ENCODE measurements at regions not wholly inside any gene's neighbourhood (a gene's known extent, or its start where the extent isn't known, plus 50 kb on each side); places are given as distances from the start of the nearest gene placed in this dataset.
A peak's percentile ranks its signal among the peaks of the same experiment; 100 is the strongest.

- no peak overlapping the region for H3K27ac ChIP-seq
- DNase-seq (ENCODE audit: low read depth, low spot score), result no peak
These were observed 66.8 kb upstream of the ASAP2 start for GRCh38 chr2:9139491-9140443.

- DNase-seq (ENCODE audit: low read depth, low spot score), result no peak
- no peak overlapping the region for H3K27ac ChIP-seq
These were observed 69.0 kb upstream of the ASAP2 start for GRCh38 chr2:9137379-9138150.

DNA sequence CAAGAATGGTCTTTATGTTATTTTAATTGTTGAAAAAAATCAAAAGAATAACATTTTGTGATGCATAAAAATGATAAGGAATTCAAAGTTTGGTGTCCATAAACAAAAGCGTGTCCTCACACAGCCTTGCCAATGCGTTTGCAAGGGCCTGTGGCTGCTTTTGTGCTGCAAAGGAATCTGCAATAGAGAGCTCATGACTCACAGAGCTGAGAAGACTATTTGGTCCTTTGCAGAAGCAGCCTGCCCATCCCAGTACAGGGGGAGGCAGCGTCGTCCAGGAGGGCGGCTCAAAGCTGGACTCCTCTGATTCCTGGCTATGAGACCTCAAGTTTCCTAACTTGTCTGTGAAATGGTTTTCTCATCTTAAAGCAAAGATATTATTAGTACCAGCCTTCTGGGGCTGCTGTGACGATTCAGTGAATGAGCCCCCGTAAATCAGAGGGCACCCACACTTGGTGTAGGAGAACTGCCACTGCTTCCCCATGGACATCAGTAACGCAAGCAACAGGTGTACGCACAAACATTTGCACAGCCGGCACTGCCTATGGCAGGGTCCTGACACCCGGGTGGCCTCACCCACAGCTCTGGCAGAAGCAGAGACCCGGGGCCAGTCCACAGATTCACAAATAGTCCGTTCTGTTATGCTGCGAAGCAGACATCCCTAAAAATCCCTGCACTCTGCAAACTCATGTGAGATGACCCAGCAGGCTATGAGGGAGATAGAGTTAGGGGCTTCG, 70.6 kb upstream of the ASAP2 start:
- H3K27ac ChIP-seq, result no peak overlapping the region
- no peak for DNase-seq (ENCODE audit: low read depth, low spot score)

GRCh38 chr2:9127316-9127715, 79.3 kb upstream of the ASAP2 start:
- DNase-seq (ENCODE audit: low read depth, low spot score), result no peak
- H3K27ac ChIP-seq, result no peak overlapping the region

DNA sequence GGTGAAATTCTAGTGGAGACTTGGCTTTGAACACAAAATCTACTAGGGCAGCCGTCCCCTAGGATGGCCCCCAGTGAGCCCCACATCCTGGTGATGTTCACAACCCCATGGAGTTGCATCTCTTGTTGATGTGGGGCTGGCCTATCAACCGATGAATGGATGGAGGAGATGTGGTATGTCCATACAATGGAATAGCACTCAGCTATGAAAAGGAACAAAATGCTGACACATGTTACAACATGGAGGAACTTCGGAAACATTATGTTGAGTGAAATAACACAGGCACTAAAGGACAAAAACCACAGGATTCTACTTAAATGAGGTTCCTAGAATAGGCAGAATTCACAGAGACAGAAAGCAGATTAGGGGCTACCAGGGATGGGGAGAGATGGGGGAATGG, 80.1 kb upstream of the ASAP2 start:
- no peak for DNase-seq (ENCODE audit: low read depth, low spot score)
- H3K27ac ChIP-seq, result no peak overlapping the region

GRCh38 chr2:9124231-9124741, 82.3 kb upstream of the ASAP2 start:
- DNase-seq (ENCODE audit: low read depth, low spot score), result no peak
- no peak overlapping the region for H3K27ac ChIP-seq

- no peak for DNase-seq (ENCODE audit: low read depth, low spot score)
- no peak overlapping the region for H3K27ac ChIP-seq
These were observed 83.5 kb upstream of the ASAP2 start for GRCh38 chr2:9123069-9123468.

GRCh38 chr2:9122367-9122766, 84.2 kb upstream of the ASAP2 start:
- no peak overlapping the region for H3K27ac ChIP-seq
- DNase-seq (ENCODE audit: low read depth, low spot score), result no peak

- no peak for DNase-seq (ENCODE audit: low read depth, low spot score)
- no peak overlapping the region for H3K27ac ChIP-seq
These were observed 88.1 kb upstream of the ASAP2 start for GRCh38 chr2:9118383-9118960.

DNA sequence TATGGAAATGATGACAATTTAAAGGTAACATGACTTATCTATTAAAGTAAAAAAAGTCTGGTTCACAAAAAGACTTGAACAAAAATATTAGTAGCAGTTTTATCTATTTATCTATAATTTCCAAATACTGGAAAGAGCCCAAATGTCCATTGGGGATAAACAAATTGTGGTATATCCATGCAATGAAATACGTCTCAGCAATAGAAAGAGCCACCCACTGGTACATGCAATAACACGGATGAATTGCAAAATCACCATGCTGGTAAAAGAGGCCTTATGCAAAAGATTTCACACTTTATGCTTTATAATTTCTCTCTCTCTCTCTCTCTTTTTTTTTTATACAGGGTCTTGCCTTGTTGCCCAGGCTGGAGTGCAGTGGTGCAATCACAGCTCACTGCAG, 91.4 kb upstream of the ASAP2 start:
- no peak overlapping the region for H3K27ac ChIP-seq
- no peak for DNase-seq (ENCODE audit: low read depth, low spot score)

GRCh38 chr2:9114458-9114857, 92.2 kb upstream of the ASAP2 start:
- peak overlapping the region; percentile 96 for H3K27ac ChIP-seq
- DNase-seq (ENCODE audit: low read depth, low spot score), result no peak

- peak overlapping the region; percentile 96 for H3K27ac ChIP-seq
- no peak for DNase-seq (ENCODE audit: low read depth, low spot score)
These were observed 92.7 kb upstream of the ASAP2 start for GRCh38 chr2:9113916-9114315.

GRCh38 chr2:9113262-9113661, 93.3 kb upstream of the ASAP2 start:
- peak overlapping the region; percentile 96 for H3K27ac ChIP-seq
- no peak for DNase-seq (ENCODE audit: low read depth, low spot score)

DNA sequence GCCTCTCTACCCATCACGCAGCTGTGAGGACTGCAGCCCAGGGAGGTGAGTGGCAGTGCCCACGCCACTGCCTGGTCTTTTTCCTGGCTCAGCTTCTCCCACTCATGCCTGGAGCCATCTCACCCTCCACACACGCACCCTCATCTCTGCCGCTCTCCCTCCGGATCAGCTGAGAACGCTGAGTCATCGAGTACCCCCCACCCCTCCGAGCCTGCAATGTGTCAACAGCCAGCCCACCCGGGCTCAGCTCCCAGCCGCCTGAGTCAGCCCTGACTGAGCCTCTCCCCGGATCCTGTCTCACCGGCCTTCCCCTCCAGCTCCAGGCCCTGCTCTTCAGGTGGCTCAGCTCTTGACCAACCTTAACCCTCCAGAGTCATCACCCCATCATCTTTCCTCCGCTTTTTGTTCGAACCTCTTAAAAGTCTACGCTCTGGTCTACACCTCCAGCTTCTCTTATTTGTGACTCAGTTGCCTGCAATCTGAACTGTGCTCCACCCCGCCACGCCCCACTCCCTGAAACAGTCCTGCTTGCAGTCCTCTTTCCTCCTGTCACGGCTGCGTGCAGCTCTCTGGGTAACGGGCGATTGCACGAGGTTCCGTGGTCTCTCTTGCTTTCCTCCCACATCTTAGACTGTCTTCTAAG, 94.4 kb upstream of the ASAP2 start:
- H3K27ac ChIP-seq, result peak overlapping the region; percentile 96
- DNase-seq (ENCODE audit: low read depth, low spot score), result peak; percentile 95

- peak overlapping the region; percentile 96 for H3K27ac ChIP-seq
- no peak for DNase-seq (ENCODE audit: low read depth, low spot score)
These were observed 95.6 kb upstream of the ASAP2 start for GRCh38 chr2:9110893-9111569.

DNA sequence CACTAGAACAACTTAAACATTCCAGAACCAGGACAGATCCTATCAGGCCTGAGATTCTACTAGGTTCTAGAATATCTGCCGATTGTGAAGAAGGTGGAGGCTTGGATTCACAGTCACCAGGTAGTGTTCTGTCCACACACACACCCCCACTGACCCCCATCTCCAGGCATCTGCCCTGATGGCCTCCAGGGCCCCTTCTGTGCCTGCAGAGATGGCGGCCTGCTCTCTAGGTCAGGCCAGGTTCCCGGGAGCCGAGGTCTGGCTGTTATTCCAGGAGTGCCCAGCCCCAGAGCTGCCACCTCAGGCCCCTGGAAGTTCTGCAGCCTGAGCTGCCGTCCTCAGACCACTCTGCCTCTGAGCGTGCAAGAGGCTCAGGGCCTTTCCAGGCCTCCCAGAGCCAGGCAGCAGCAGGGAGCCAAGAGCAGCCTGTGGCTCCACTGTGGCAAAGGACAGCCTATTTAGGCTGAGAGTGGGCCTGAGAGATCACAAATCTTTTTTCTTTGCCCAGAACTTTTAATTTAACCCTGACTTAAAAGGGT, 96.2 kb upstream of the ASAP2 start:
- peak overlapping the region; percentile 96 for H3K27ac ChIP-seq
- DNase-seq (ENCODE audit: low read depth, low spot score), result no peak

DNA sequence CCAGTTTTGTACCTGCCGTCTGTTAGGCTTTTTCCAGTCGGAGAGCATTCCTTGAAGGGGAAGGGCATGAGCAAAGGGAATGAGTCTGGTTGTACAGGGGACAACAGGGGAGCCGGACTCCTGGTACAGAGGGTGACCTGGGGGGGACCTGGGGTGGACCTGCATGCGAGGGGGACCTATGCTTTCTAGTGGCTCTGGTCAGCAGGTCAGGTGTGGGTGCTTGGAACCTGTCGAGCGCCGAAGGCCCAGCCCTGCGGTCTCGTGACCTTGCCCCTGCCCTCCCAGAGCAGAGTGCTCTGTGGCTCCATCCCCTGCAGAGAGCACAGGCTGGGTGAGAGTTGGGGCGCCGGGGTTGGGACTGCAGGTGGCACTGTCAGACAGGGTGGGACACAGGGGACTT, 96.7 kb upstream of the ASAP2 start:
- H3K27ac ChIP-seq, result peak overlapping the region; percentile 80
- no peak for DNase-seq (ENCODE audit: low read depth, low spot score)

- no peak for DNase-seq (ENCODE audit: low read depth, low spot score)
- peak overlapping the region; percentile 80 for H3K27ac ChIP-seq
These were observed 98.2 kb upstream of the ASAP2 start for GRCh38 chr2:9108210-9108967.
